ENCODE measurements at regions not wholly inside any gene's neighbourhood (a gene's known extent, or its start where the extent isn't known, plus 50 kb on each side); places are given as distances from the start of the nearest gene placed in this dataset.

- peaks cover 25% of the 10 kb centered on the region for H3K4me1 ChIP-seq
- Mint-ChIP-seq H3K9me3 (no peaks in the 10 kb centered on the region), H3K36me3 (no peaks in the 10 kb centered on the region), H3K27me3 (ENCODE audit: insufficient read depth, low read depth) (peaks cover 14% of the 10 kb centered on the region), H3K4me1 (peaks cover 56% of the 10 kb centered on the region), H3K4me3 (no peak overlapping the region), H3K27ac (no peak overlapping the region)
- H4K20me1 ChIP-seq (ENCODE audit: low read depth), result no peaks in the 10 kb centered on the region
- H3K9me3 ChIP-seq (ENCODE audit: low read depth), result no peaks in the 10 kb centered on the region
- H3K4me2 ChIP-seq, result no peak overlapping the region
- no peaks in the 10 kb centered on the region for H3K36me3 ChIP-seq
- TF ChIP-seq EZH2phosphoT487 (IDR thresholded peaks at IDR 0.05) (no peak), EZH2 (IDR thresholded peaks at IDR 0.05) (no peak), CTCF (IDR thresholded peaks at IDR 0.05) (no peak)
- no peaks in the 10 kb centered on the region for H3F3A ChIP-seq (ENCODE audit: low read depth)
- no peaks in the 10 kb centered on the region for H3K27me3 ChIP-seq
- no peak overlapping the region for H2AFZ ChIP-seq (replicated peaks)
- H3K4me3 ChIP-seq, result no peak overlapping the region
- no peak overlapping the region for H3K27ac ChIP-seq
- no peaks in the 10 kb centered on the region for H3K79me2 ChIP-seq (ENCODE audit: low read depth)
- no peak overlapping the region for H3K9ac ChIP-seq
- DNase-seq (ENCODE audit: low spot score), result no peak
These were observed 298.5 kb upstream of the MSX2 start for GRCh38 chr5:174425964-174426290.

GRCh38 chr5:174426388-174426787, 298.0 kb upstream of the MSX2 start:
- Mint-ChIP-seq H3K36me3 (no peaks in the 10 kb centered on the region), H3K9me3 (no peaks in the 10 kb centered on the region), H3K27ac (no peak overlapping the region), H3K4me1 (peaks cover 51% of the 10 kb centered on the region), H3K27me3 (ENCODE audit: insufficient read depth, low read depth) (peaks cover 13% of the 10 kb centered on the region), H3K4me3 (no peak overlapping the region)
- no peak overlapping the region for H2AFZ ChIP-seq (replicated peaks)
- H3K79me2 ChIP-seq (ENCODE audit: low read depth), result no peaks in the 10 kb centered on the region
- H3K4me1 ChIP-seq, result peaks cover 25% of the 10 kb centered on the region
- no peak overlapping the region for H3K4me3 ChIP-seq
- no peaks in the 10 kb centered on the region for H4K20me1 ChIP-seq (ENCODE audit: low read depth)
- H3K27ac ChIP-seq, result no peak overlapping the region
- no peaks in the 10 kb centered on the region for H3F3A ChIP-seq (ENCODE audit: low read depth)
- H3K9ac ChIP-seq, result no peak overlapping the region
- no peaks in the 10 kb centered on the region for H3K9me3 ChIP-seq (ENCODE audit: low read depth)
- no peak for DNase-seq (ENCODE audit: low spot score)
- H3K4me2 ChIP-seq, result no peak overlapping the region
- no peaks in the 10 kb centered on the region for H3K27me3 ChIP-seq
- H3K36me3 ChIP-seq, result no peaks in the 10 kb centered on the region
- TF ChIP-seq EZH2 (IDR thresholded peaks at IDR 0.05), result no peak
- no peak for TF ChIP-seq EZH2phosphoT487 (IDR thresholded peaks at IDR 0.05)
- TF ChIP-seq CTCF (IDR thresholded peaks at IDR 0.05), result no peak

- no peak for DNase-seq (ENCODE audit: low spot score)
- H3K36me3 ChIP-seq, result no peaks in the 10 kb centered on the region
- H3K36me3 Mint-ChIP-seq, result no peaks in the 10 kb centered on the region
- H3K9me3 ChIP-seq (ENCODE audit: low read depth), result no peaks in the 10 kb centered on the region
- no peak overlapping the region for H3K27ac ChIP-seq
- H3K4me1 ChIP-seq, result peaks cover 25% of the 10 kb centered on the region
- H3F3A ChIP-seq (ENCODE audit: low read depth), result no peaks in the 10 kb centered on the region
- no peaks in the 10 kb centered on the region for H3K9me3 Mint-ChIP-seq
- no peaks in the 10 kb centered on the region for H3K27me3 ChIP-seq
- H3K9ac ChIP-seq, result no peak overlapping the region
- peaks cover 48% of the 10 kb centered on the region for H3K4me1 Mint-ChIP-seq
- no peak overlapping the region for H3K4me3 ChIP-seq
- H4K20me1 ChIP-seq (ENCODE audit: low read depth), result no peaks in the 10 kb centered on the region
- TF ChIP-seq EZH2phosphoT487 (IDR thresholded peaks at IDR 0.05) (no peak), EZH2 (IDR thresholded peaks at IDR 0.05) (no peak), CTCF (IDR thresholded peaks at IDR 0.05) (no peak)
- H2AFZ ChIP-seq (replicated peaks), result no peak overlapping the region
- no peak overlapping the region for H3K27ac Mint-ChIP-seq
- no peak overlapping the region for H3K4me2 ChIP-seq
- H3K27me3 Mint-ChIP-seq (ENCODE audit: insufficient read depth, low read depth), result peaks cover 11% of the 10 kb centered on the region
- no peaks in the 10 kb centered on the region for H3K79me2 ChIP-seq (ENCODE audit: low read depth)
- H3K4me3 Mint-ChIP-seq, result no peak overlapping the region
These were observed 297.5 kb upstream of the MSX2 start for GRCh38 chr5:174426851-174427250.

- no peak overlapping the region for H2AFZ ChIP-seq (replicated peaks)
- no peaks in the 10 kb centered on the region for H3K36me3 ChIP-seq
- no peaks in the 10 kb centered on the region for H3K27me3 ChIP-seq
- Mint-ChIP-seq H3K9me3 (no peaks in the 10 kb centered on the region), H3K4me1 (peaks cover 45% of the 10 kb centered on the region), H3K27me3 (ENCODE audit: insufficient read depth, low read depth) (peaks cover 11% of the 10 kb centered on the region), H3K36me3 (no peaks in the 10 kb centered on the region), H3K27ac (no peak overlapping the region), H3K4me3 (no peak overlapping the region)
- H3K4me1 ChIP-seq, result peaks cover 25% of the 10 kb centered on the region
- no peak for DNase-seq (ENCODE audit: low spot score)
- no peak overlapping the region for H3K9ac ChIP-seq
- no peak overlapping the region for H3K4me3 ChIP-seq
- no peaks in the 10 kb centered on the region for H3K79me2 ChIP-seq (ENCODE audit: low read depth)
- no peaks in the 10 kb centered on the region for H3F3A ChIP-seq (ENCODE audit: low read depth)
- H3K4me2 ChIP-seq, result no peak overlapping the region
- H3K27ac ChIP-seq, result no peak overlapping the region
- no peaks in the 10 kb centered on the region for H3K9me3 ChIP-seq (ENCODE audit: low read depth)
- TF ChIP-seq EZH2 (IDR thresholded peaks at IDR 0.05) (no peak), CTCF (IDR thresholded peaks at IDR 0.05) (no peak), EZH2phosphoT487 (IDR thresholded peaks at IDR 0.05) (no peak)
- H4K20me1 ChIP-seq (ENCODE audit: low read depth), result no peaks in the 10 kb centered on the region
These were observed 297.1 kb upstream of the MSX2 start for GRCh38 chr5:174427304-174427703.

All from neural progenitor cell (in vitro differentiated cells).